PC-9 (cell line): ENCODE measurements at regions not wholly inside any gene's neighbourhood (a gene's known extent, or its start where the extent isn't known, plus 50 kb on each side); places are given as distances from the start of the nearest gene placed in this dataset.

ENCODE experiments used
- CTCF ChIP-seq: fragments of 200-600 bp; sonication (generic); conservative IDR thresholded peaks from 2 replicates; pipeline ENCODE4 v1.6.1; 2017; ENCODE audit warnings: mixed run types, antibody characterized with exemption, mild to moderate bottlenecking, moderate library complexity
- EZH2 ChIP-seq: fragments of 200-600 bp; sonication (generic); IDR thresholded peaks from 2 replicates; pipeline ENCODE4 v1.8.0; 2017; ENCODE audit warnings: antibody characterized with exemption, low read depth

- TF ChIP-seq CTCF (no peak), EZH2 (no peak)
Observed at GRCh38 chr14:101657372-101657771, 96.1 kb downstream of the DIO3 start.
